ENCODE measurements at regions not wholly inside any gene's neighbourhood (a gene's known extent, or its start where the extent isn't known, plus 50 kb on each side); places are given as distances from the start of the nearest gene placed in this dataset.

GRCh38 chr18:73414598-73414997, 546.8 kb upstream of the NETO1 start:
- Histone ChIP-seq H3K27me3 (no peaks in the 10 kb centered on the region), H2AFZ (no peak overlapping the region), H3K4me3 (no peak overlapping the region), H3K4me2 (no peak overlapping the region), H3K4me1 (ENCODE audit: insufficient read depth) (no peaks in the 10 kb centered on the region), H3K9me2 (replicated peaks; ENCODE audit: insufficient read depth) (no peaks in the 10 kb centered on the region), H4K20me1 (ENCODE audit: insufficient read depth, poor library complexity, severe bottlenecking) (no peaks in the 10 kb centered on the region), H3K27ac (no peak overlapping the region), H3K9me3 (ENCODE audit: low read depth) (no peaks in the 10 kb centered on the region), H3K36me3 (replicated peaks; ENCODE audit: insufficient read depth, low read depth) (no peaks in the 10 kb centered on the region), H3K79me2 (no peaks in the 10 kb centered on the region)
- TF ChIP-seq EZH2phosphoT487 (IDR thresholded peaks at IDR 0.05; ENCODE audit: low read depth, severe bottlenecking, unreplicated experiment) (no peak), CTCF (IDR thresholded peaks at IDR 0.05; ENCODE audit: poor library complexity) (no peak), EZH2 (IDR thresholded peaks at IDR 0.05; ENCODE audit: borderline replicate concordance) (no peak)
- no peak for DNase-seq (ENCODE audit: low spot score)
- 74% methylated on average over 4 of the region's 4 CpGs for WGBS (ENCODE audit: low lambda C conversion rate, missing lambda C conversion rate)

GRCh38 chr18:73414069-73414468, 546.3 kb upstream of the NETO1 start:
- no peaks in the 10 kb centered on the region for H3K9me2 ChIP-seq (replicated peaks; ENCODE audit: insufficient read depth)
- no peaks in the 10 kb centered on the region for H3K4me1 ChIP-seq (ENCODE audit: insufficient read depth)
- no peak for DNase-seq (ENCODE audit: low spot score)
- H4K20me1 ChIP-seq (ENCODE audit: insufficient read depth, poor library complexity, severe bottlenecking): no peaks in the 10 kb centered on the region
- H3K79me2 ChIP-seq: no peaks in the 10 kb centered on the region
- H3K36me3 ChIP-seq (replicated peaks; ENCODE audit: insufficient read depth, low read depth): no peaks in the 10 kb centered on the region
- no peaks in the 10 kb centered on the region for H3K27me3 ChIP-seq
- no peak overlapping the region for H2AFZ ChIP-seq
- no peak overlapping the region for H3K4me3 ChIP-seq
- H3K27ac ChIP-seq: no peak overlapping the region
- no peak overlapping the region for H3K4me2 ChIP-seq
- H3K9me3 ChIP-seq (ENCODE audit: low read depth): no peaks in the 10 kb centered on the region
- WGBS (ENCODE audit: low lambda C conversion rate, missing lambda C conversion rate): 100% methylated on average over 1 of the region's 1 CpG
- no peak for TF ChIP-seq CTCF (IDR thresholded peaks at IDR 0.05; ENCODE audit: poor library complexity)
- no peak for TF ChIP-seq EZH2phosphoT487 (IDR thresholded peaks at IDR 0.05; ENCODE audit: low read depth, severe bottlenecking, unreplicated experiment)
- TF ChIP-seq EZH2 (IDR thresholded peaks at IDR 0.05; ENCODE audit: borderline replicate concordance): no peak

GRCh38 chr18:73409242-73409641, 541.5 kb upstream of the NETO1 start:
- no peak overlapping the region for H3K27ac ChIP-seq
- H3K4me1 ChIP-seq (ENCODE audit: insufficient read depth): no peaks in the 10 kb centered on the region
- no peaks in the 10 kb centered on the region for H3K79me2 ChIP-seq
- 82% methylated on average over 4 of the region's 4 CpGs for WGBS (ENCODE audit: low lambda C conversion rate, missing lambda C conversion rate)
- no peak for TF ChIP-seq EZH2phosphoT487 (IDR thresholded peaks at IDR 0.05; ENCODE audit: low read depth, severe bottlenecking, unreplicated experiment)
- H3K4me2 ChIP-seq: no peak overlapping the region
- H3K9me2 ChIP-seq (replicated peaks; ENCODE audit: insufficient read depth): no peaks in the 10 kb centered on the region
- no peak overlapping the region for H3K4me3 ChIP-seq
- DNase-seq (ENCODE audit: low spot score): no peak
- no peaks in the 10 kb centered on the region for H3K36me3 ChIP-seq (replicated peaks; ENCODE audit: insufficient read depth, low read depth)
- H2AFZ ChIP-seq: no peak overlapping the region
- no peaks in the 10 kb centered on the region for H3K9me3 ChIP-seq (ENCODE audit: low read depth)
- H3K27me3 ChIP-seq: no peaks in the 10 kb centered on the region
- H4K20me1 ChIP-seq (ENCODE audit: insufficient read depth, poor library complexity, severe bottlenecking): no peaks in the 10 kb centered on the region

- H3K27ac ChIP-seq: no peak overlapping the region
- H2AFZ ChIP-seq: no peak overlapping the region
- 63% methylated on average over 5 of the region's 5 CpGs for whole genome bisulfite sequencing (ENCODE audit: low lambda C conversion rate, missing lambda C conversion rate)
Measured at GRCh38 chr18:73408469-73408868, 540.7 kb upstream of the NETO1 start.

More at GRCh38 chr18:73408469-73408868, 540.7 kb upstream of the NETO1 start:
- Histone ChIP-seq H3K9me3 (ENCODE audit: low read depth) (no peaks in the 10 kb centered on the region), H3K4me1 (ENCODE audit: insufficient read depth) (no peaks in the 10 kb centered on the region), H3K27me3 (no peaks in the 10 kb centered on the region), H4K20me1 (ENCODE audit: insufficient read depth, poor library complexity, severe bottlenecking) (no peaks in the 10 kb centered on the region), H3K79me2 (no peaks in the 10 kb centered on the region), H3K9me2 (replicated peaks; ENCODE audit: insufficient read depth) (no peaks in the 10 kb centered on the region), H3K4me3 (no peak overlapping the region), H3K4me2 (no peak overlapping the region), H3K36me3 (replicated peaks; ENCODE audit: insufficient read depth, low read depth) (no peaks in the 10 kb centered on the region)
- TF ChIP-seq EZH2 (IDR thresholded peaks at IDR 0.05; ENCODE audit: borderline replicate concordance): no peak
- no peak for TF ChIP-seq EZH2phosphoT487 (IDR thresholded peaks at IDR 0.05; ENCODE audit: low read depth, severe bottlenecking, unreplicated experiment)
- no peak for TF ChIP-seq CTCF (IDR thresholded peaks at IDR 0.05; ENCODE audit: poor library complexity)
- no peak for DNase-seq (ENCODE audit: low spot score)

All from hepatocyte (in vitro differentiated cells).